GM12892 (cell line): ENCODE measurements at regions not wholly inside any gene's neighbourhood (a gene's known extent, or its start where the extent isn't known, plus 50 kb on each side); places are given as distances from the start of the nearest gene placed in this dataset.

ENCODE experiments used
- POLR2A ChIP-seq: IDR thresholded peaks from 2 replicates; pipeline ENCODE4 v1.6.1; 2011; ENCODE audit warnings: low read depth, low read length, control low read depth
- POLR2AphosphoS5 ChIP-seq: IDR thresholded peaks from 2 replicates; pipeline ENCODE4 v1.6.1; 2011; ENCODE audit warnings: low read depth, low read length, control low read depth

- TF ChIP-seq POLR2A = no peak
- TF ChIP-seq POLR2AphosphoS5 = no peak
These were observed 320.4 kb upstream of the CCNH start for GRCh38 chr5:87732875-87733768.
